Esophagus muscularis mucosa (tissue), 3 donors: ENCODE measurements at regions not wholly inside any gene's neighbourhood (a gene's known extent, or its start where the extent isn't known, plus 50 kb on each side); places are given as distances from the start of the nearest gene placed in this dataset.

Experiments
- POLR2A ChIP-seq: fragments of 450-650 bp; IDR thresholded peaks from one replicate; pipeline ENCODE4 v1.6.1; 2017; ENCODE audit warnings: antibody characterized with exemption, moderate library complexity, mild to moderate bottlenecking, low read depth
- TF ChIP-seq, protein P1 (sequence below), 3 experiments: fragments of 200-600 bp in 2 of 3; fragments of 450-650 bp in 1 of 3; sonication (generic) in 2 of 3; IDR thresholded peaks; one replicate each; pipeline ENCODE4 v1.5.1; 2017 to 2019; ENCODE audit warnings: antibody characterized with exemption in 3 of 3, mild to moderate bottlenecking in 2 of 3, moderate library complexity in 1 of 3

DNA sequence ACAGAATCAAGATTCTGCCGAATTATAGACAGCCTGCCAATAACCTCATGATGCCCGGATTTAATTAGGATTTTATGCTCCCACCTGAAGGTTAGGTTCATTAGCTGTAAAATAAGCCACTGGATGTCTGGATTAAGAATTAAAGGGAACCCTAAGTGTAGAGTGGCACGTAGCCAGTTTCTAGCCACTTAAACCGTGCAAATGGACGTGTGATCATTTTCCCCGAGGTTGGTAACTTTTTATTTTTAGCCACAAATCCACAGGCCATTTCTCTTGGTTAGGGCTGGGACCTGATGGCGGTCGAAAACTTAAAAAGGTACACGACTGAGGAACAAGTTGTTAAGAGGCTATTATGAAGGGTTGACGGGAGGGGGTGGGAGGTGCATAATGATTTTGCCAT is 127.3 kb upstream of the TMPO start:
- TF ChIP-seq, protein P1, sequence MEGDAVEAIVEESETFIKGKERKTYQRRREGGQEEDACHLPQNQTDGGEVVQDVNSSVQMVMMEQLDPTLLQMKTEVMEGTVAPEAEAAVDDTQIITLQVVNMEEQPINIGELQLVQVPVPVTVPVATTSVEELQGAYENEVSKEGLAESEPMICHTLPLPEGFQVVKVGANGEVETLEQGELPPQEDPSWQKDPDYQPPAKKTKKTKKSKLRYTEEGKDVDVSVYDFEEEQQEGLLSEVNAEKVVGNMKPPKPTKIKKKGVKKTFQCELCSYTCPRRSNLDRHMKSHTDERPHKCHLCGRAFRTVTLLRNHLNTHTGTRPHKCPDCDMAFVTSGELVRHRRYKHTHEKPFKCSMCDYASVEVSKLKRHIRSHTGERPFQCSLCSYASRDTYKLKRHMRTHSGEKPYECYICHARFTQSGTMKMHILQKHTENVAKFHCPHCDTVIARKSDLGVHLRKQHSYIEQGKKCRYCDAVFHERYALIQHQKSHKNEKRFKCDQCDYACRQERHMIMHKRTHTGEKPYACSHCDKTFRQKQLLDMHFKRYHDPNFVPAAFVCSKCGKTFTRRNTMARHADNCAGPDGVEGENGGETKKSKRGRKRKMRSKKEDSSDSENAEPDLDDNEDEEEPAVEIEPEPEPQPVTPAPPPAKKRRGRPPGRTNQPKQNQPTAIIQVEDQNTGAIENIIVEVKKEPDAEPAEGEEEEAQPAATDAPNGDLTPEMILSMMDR (IDR thresholded peaks at IDR 0.05): no peak
- TF ChIP-seq POLR2A: no peak
